ENCODE measurements at regions not wholly inside any gene's neighbourhood (a gene's known extent, or its start where the extent isn't known, plus 50 kb on each side); places are given as distances from the start of the nearest gene placed in this dataset.
"Not testable (repeated sequence)": the region's sequence is repeated elsewhere in the genome, so short reads cannot be mapped to it uniquely, and the experiment has no call there.

DNA sequence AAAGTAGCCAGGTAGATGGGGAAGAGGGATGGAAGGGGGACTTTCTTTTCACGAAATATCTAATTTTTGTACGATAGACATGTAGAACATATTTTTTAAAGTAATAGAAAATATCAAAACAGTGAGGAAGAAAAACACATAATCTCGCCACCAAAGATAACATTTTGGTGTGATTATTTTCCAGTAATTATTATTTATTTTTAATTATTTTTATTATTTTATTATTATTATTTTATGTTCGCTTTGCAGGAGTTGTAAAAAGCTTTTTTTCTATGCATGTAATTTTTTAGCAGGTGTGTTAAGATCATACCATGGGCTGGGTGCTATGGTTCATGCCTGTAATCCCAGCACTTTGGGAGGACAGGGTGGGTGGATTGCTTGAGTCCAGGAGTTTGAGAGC, 85.6 kb upstream of the CCND2 start:
- no peak for DNase-seq (ENCODE audit: low spot score)
- Mint-ChIP-seq H3K27ac (ENCODE audit: unreplicated experiment) (no peak overlapping the region), H3K9me3 (ENCODE audit: low read depth) (peaks cover 13% of the 10 kb centered on the region), H3K27me3 (ENCODE audit: low read depth) (peaks cover 18% of the 10 kb centered on the region), H3K36me3 (ENCODE audit: low read depth) (no peaks in the 10 kb centered on the region), H3K4me1 (ENCODE audit: low read depth) (peaks cover 16% of the 10 kb centered on the region), H3K4me3 (ENCODE audit: unreplicated experiment) (no peak overlapping the region)
- TF ChIP-seq, protein P1, sequence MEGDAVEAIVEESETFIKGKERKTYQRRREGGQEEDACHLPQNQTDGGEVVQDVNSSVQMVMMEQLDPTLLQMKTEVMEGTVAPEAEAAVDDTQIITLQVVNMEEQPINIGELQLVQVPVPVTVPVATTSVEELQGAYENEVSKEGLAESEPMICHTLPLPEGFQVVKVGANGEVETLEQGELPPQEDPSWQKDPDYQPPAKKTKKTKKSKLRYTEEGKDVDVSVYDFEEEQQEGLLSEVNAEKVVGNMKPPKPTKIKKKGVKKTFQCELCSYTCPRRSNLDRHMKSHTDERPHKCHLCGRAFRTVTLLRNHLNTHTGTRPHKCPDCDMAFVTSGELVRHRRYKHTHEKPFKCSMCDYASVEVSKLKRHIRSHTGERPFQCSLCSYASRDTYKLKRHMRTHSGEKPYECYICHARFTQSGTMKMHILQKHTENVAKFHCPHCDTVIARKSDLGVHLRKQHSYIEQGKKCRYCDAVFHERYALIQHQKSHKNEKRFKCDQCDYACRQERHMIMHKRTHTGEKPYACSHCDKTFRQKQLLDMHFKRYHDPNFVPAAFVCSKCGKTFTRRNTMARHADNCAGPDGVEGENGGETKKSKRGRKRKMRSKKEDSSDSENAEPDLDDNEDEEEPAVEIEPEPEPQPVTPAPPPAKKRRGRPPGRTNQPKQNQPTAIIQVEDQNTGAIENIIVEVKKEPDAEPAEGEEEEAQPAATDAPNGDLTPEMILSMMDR (IDR thresholded peaks at IDR 0.05): no peak

DNA sequence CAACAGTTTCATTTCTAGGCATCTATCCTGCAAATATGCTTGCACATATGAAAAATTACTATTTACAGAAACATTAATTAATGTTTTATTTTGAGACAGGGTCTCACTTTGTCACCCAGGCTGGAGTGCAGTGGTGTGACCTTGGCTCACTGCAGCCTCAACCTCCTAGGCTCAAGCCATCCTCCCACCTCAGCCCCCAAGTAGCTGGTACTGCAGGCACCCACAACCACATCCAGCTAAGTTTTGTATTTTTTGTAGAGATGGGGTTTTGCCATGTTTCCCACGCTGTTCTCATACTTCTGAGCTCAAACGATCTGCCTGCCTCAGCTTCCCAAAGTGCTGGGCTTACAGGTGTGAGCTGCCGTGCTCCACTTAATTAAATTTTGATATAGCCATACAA, 86.2 kb upstream of the CCND2 start:
- not testable (repeated sequence) for H3K36me3 Mint-ChIP-seq (ENCODE audit: low read depth); H3K4me3 Mint-ChIP-seq (ENCODE audit: unreplicated experiment); H3K27ac Mint-ChIP-seq (ENCODE audit: unreplicated experiment); DNase-seq (ENCODE audit: low spot score)
- Mint-ChIP-seq H3K4me1 (ENCODE audit: low read depth) (peaks cover 16% of the 10 kb centered on the region), H3K27me3 (ENCODE audit: low read depth) (peaks cover 20% of the 10 kb centered on the region), H3K9me3 (ENCODE audit: low read depth) (peaks cover 16% of the 10 kb centered on the region)

DNA sequence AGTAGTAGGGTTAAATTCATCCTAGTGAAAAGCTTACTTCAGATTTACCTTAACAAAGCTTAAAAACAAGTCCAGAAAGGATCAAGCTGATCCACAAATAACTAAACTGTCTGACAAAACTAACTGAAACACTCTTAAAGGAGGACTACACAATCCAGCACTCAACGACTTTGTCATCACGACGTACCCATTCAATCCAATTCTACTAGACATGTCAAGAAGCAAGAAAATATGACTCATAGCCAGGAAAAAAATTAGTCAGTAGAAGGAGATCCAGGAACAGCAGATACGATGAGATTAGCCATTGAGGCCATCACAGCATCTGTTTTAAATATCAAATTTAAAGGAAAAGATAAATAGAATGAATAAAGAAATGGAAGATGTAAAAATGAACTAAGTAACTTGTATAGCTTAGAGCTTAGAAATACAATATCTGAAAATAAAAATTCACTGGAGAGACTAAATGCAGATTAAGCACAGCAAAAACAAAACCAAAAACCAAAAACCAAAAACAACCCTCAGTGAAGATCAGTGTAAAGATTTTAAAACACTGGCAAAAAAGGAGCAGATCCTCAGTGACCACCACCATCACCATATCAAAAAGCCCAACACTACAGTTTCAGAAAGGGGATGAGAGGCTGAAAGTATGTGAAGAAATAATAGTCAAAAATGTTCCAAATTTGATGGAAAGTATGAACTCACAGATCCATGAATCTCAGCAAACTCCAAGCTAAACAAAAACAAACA, 95.0 kb upstream of the CCND2 start:
- Mint-ChIP-seq H3K27me3 (ENCODE audit: low read depth) (peaks cover 19% of the 10 kb centered on the region), H3K27ac (ENCODE audit: unreplicated experiment) (no peak overlapping the region)

DNA sequence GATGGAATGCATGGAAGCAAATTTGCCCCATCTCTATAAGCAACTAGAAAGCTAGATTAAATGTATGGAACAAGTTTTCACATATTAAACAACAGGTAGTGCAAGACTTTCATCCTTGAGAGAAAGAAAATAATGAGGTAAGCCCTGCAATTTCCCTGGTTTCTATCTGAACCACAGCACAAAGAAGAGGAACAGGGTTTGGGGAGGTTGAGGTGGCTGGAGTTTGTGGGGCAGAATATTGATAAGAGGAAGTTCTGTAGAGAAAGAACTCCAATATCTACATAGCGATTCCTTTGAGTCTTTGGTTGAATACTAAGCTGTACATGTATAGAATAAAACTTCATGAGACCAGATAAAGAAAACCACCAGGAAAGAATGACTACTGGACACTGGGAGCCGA, 96.3 kb upstream of the CCND2 start:
- Mint-ChIP-seq H3K4me1 (ENCODE audit: low read depth) (peaks cover 8% of the 10 kb centered on the region), H3K27me3 (ENCODE audit: low read depth) (peaks cover 11% of the 10 kb centered on the region), H3K9me3 (ENCODE audit: low read depth) (peaks cover 3% of the 10 kb centered on the region), H3K36me3 (ENCODE audit: low read depth) (no peaks in the 10 kb centered on the region), H3K4me3 (ENCODE audit: unreplicated experiment) (no peak overlapping the region), H3K27ac (ENCODE audit: unreplicated experiment) (no peak overlapping the region)
- TF ChIP-seq, protein P1 (IDR thresholded peaks at IDR 0.05): no peak
- no peak for DNase-seq (ENCODE audit: low spot score)

More for the DNA sequence above, 95.0 kb upstream of the CCND2 start:
- no peaks in the 10 kb centered on the region for H3K36me3 Mint-ChIP-seq (ENCODE audit: low read depth)
- TF ChIP-seq, protein P1 (IDR thresholded peaks at IDR 0.05): no peak
- no peaks in the 10 kb centered on the region for H3K4me1 Mint-ChIP-seq (ENCODE audit: low read depth)
- DNase-seq (ENCODE audit: low spot score): no peak
- H3K9me3 Mint-ChIP-seq (ENCODE audit: low read depth): peaks cover 12% of the 10 kb centered on the region
- H3K4me3 Mint-ChIP-seq (ENCODE audit: unreplicated experiment): no peak overlapping the region

DNA sequence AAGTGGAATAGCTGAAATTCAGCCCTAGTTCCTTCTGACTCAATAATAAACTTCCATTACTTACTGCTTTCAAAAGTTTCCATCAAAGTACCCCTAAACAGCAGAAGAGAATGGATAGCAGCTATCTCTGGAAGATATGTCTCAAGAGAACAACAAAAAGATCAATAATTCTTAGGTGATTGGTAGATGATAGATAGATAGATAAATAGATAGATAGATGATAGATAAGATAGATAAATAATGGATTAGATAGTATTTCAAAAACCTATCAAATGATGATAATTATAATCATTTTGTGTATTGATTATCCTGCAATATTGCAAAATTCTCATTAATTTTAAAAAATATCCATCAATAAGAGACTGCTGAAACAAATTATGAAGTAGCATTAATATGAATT, 97.4 kb upstream of the CCND2 start:
- Mint-ChIP-seq H3K9me3 (ENCODE audit: low read depth) (no peaks in the 10 kb centered on the region), H3K27ac (ENCODE audit: unreplicated experiment) (no peak overlapping the region), H3K36me3 (ENCODE audit: low read depth) (no peaks in the 10 kb centered on the region), H3K4me1 (ENCODE audit: low read depth) (peaks cover 8% of the 10 kb centered on the region), H3K4me3 (ENCODE audit: unreplicated experiment) (no peak overlapping the region), H3K27me3 (ENCODE audit: low read depth) (peaks cover 7% of the 10 kb centered on the region)
- DNase-seq (ENCODE audit: low spot score): no peak
- TF ChIP-seq, protein P1 (IDR thresholded peaks at IDR 0.05): no peak

DNA sequence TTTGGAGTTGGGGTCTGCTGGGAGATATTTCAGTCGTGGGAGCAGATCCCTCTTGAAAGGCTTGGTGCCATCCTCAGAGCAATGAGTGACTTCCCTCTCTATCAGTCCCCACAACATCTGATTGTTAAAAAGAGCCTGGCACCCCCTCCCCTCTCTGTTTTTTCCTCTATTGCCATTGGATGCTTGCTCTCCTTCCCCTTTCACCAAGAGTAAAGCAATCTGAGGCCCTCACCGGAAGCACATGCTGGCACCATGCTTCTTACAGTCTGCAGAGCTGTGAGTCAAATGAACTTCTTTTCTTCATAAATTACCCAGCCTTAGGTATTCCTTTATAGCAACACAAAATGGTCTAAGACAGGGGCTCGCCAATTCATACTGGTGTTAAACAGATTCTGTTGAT, 99.1 kb upstream of the CCND2 start:
- Mint-ChIP-seq H3K27me3 (ENCODE audit: low read depth) (peaks cover 15% of the 10 kb centered on the region), H3K4me1 (ENCODE audit: low read depth) (peaks cover 8% of the 10 kb centered on the region), H3K36me3 (ENCODE audit: low read depth) (no peaks in the 10 kb centered on the region), H3K9me3 (ENCODE audit: low read depth) (no peaks in the 10 kb centered on the region), H3K4me3 (ENCODE audit: unreplicated experiment) (no peak overlapping the region), H3K27ac (ENCODE audit: unreplicated experiment) (no peak overlapping the region)
- TF ChIP-seq, protein P1 (IDR thresholded peaks at IDR 0.05): no peak
- no peak for DNase-seq (ENCODE audit: low spot score)
